ENCODE measurements at regions not wholly inside any gene's neighbourhood (a gene's known extent, or its start where the extent isn't known, plus 50 kb on each side); places are given as distances from the start of the nearest gene placed in this dataset.
A peak's percentile ranks its signal among the peaks of the same experiment; 100 is the strongest.

- TF ChIP-seq, protein P1, sequence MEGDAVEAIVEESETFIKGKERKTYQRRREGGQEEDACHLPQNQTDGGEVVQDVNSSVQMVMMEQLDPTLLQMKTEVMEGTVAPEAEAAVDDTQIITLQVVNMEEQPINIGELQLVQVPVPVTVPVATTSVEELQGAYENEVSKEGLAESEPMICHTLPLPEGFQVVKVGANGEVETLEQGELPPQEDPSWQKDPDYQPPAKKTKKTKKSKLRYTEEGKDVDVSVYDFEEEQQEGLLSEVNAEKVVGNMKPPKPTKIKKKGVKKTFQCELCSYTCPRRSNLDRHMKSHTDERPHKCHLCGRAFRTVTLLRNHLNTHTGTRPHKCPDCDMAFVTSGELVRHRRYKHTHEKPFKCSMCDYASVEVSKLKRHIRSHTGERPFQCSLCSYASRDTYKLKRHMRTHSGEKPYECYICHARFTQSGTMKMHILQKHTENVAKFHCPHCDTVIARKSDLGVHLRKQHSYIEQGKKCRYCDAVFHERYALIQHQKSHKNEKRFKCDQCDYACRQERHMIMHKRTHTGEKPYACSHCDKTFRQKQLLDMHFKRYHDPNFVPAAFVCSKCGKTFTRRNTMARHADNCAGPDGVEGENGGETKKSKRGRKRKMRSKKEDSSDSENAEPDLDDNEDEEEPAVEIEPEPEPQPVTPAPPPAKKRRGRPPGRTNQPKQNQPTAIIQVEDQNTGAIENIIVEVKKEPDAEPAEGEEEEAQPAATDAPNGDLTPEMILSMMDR (IDR thresholded peaks at IDR 0.05; ENCODE audit: low read depth, low read length): no peak
- Histone ChIP-seq H3K27ac (no peak overlapping the region), H3K27me3 (ENCODE audit: insufficient read depth, low read depth, severe bottlenecking) (no peaks in the 10 kb centered on the region), H3K4me3 (ENCODE audit: low read depth, low read length) (no peak overlapping the region), H3K36me3 (no peaks in the 10 kb centered on the region), H3K9me3 (ENCODE audit: severe bottlenecking) (peaks cover 11% of the 10 kb centered on the region)
- no peak for DNase-seq
Measured at GRCh38 chr14:61119006-61119405, 138.0 kb downstream of the SLC38A6 start.

- Histone ChIP-seq H3K36me3 (no peaks in the 10 kb centered on the region), H3K9me3 (ENCODE audit: severe bottlenecking) (peaks cover 14% of the 10 kb centered on the region), H3K27ac (no peak overlapping the region), H3K27me3 (ENCODE audit: insufficient read depth, low read depth, severe bottlenecking) (no peaks in the 10 kb centered on the region), H3K4me3 (ENCODE audit: low read depth, low read length) (no peak overlapping the region)
- no peak for DNase-seq
- TF ChIP-seq, protein P1 (IDR thresholded peaks at IDR 0.05; ENCODE audit: low read depth, low read length): no peak
Measured at GRCh38 chr14:61116369-61116768, 135.3 kb downstream of the SLC38A6 start.

- H3K27me3 ChIP-seq (ENCODE audit: insufficient read depth, low read depth, severe bottlenecking): no peaks in the 10 kb centered on the region
- H3K9me3 ChIP-seq (ENCODE audit: severe bottlenecking): peaks cover 14% of the 10 kb centered on the region
- no peak overlapping the region for H3K4me3 ChIP-seq (ENCODE audit: low read depth, low read length)
- TF ChIP-seq, protein P1 (IDR thresholded peaks at IDR 0.05; ENCODE audit: low read depth, low read length): no peak
- H3K36me3 ChIP-seq: no peaks in the 10 kb centered on the region
- peak; percentile 58 for DNase-seq
- H3K27ac ChIP-seq: no peak overlapping the region; the same call in 1 of the 2 replicates
Measured at GRCh38 chr14:61113561-61114225, 132.6 kb downstream of the SLC38A6 start.

DNA sequence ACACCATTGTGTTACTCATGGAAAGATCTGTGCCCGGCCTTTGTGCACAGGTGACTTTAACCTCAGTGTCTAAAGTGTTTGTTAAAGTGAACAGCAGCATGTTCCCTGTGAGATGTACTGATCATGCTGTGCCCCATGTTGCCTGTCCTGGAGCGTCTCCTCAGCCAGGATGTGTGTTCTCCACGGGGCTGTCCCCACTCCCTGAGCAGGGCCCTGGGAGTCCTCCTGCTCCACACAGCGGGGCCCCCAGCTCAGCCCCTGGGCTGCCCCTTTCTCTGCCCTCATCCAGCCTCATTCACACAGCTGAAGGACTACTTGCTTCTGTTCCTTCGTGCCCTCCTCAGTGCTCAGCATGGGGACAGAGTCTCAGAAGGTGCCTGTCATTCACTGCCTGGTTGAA is 131.5 kb downstream of the SLC38A6 start:
- Histone ChIP-seq H3K27me3 (ENCODE audit: insufficient read depth, low read depth, severe bottlenecking) (no peaks in the 10 kb centered on the region), H3K36me3 (no peaks in the 10 kb centered on the region), H3K27ac (no peak overlapping the region), H3K9me3 (ENCODE audit: severe bottlenecking) (peaks cover 14% of the 10 kb centered on the region), H3K4me3 (ENCODE audit: low read depth, low read length) (no peak overlapping the region)
- TF ChIP-seq, protein P1 (IDR thresholded peaks at IDR 0.05; ENCODE audit: low read depth, low read length): no peak
- DNase-seq: no peak

DNA sequence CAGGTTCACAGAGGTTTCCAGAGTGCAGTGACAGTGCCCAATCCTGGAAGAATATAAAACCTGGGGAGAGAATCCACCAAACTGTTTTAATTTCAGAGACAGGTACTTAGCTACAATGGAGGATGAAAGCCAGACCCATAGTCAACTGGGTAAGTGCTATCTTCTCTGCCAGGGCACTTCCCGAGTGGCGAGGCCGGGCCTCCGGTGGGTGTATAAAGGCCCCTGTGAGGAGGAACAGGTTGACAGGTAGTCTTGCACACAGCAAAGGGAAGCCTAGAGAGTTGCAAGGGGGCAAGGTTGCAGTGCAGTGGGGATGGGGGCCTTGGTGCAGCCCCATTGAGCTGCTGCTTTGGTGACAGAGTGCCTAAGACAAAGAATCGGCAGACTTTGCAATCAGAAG is 130.7 kb downstream of the SLC38A6 start:
- Histone ChIP-seq H3K9me3 (ENCODE audit: severe bottlenecking) (peaks cover 14% of the 10 kb centered on the region), H3K4me3 (ENCODE audit: low read depth, low read length) (no peak overlapping the region), H3K36me3 (no peaks in the 10 kb centered on the region), H3K27ac (no peak overlapping the region), H3K27me3 (ENCODE audit: insufficient read depth, low read depth, severe bottlenecking) (no peaks in the 10 kb centered on the region)
- TF ChIP-seq, protein P1 (IDR thresholded peaks at IDR 0.05; ENCODE audit: low read depth, low read length): no peak
- DNase-seq: no peak

DNA sequence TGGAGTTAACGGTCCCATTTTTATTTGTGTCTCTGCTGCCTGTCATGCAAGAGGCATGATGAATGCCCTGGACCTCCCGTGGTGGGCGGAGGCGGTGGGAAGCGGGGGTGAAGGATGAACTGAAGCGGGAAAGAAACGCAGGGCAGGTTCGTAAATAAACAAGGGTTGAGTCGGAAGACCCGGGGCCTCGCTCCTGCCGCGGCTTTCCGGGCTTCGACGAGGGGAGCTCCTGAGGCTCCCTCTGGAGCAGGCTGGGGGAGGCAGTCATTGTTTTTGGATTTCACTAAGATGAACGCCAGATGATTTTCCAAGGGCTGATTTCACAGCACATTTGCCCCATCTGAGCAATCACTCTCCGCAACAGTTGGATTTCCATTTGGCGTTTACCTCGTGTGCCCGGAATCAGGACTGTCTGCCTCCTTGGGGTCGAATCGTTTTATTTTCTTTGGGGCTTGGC is 130.2 kb downstream of the SLC38A6 start:
- no peak overlapping the region for H3K27ac ChIP-seq
- TF ChIP-seq, protein P1 (IDR thresholded peaks at IDR 0.05; ENCODE audit: low read depth, low read length): no peak
- no peak overlapping the region for H3K4me3 ChIP-seq (ENCODE audit: low read depth, low read length)
- H3K36me3 ChIP-seq: no peaks in the 10 kb centered on the region
- no peak for DNase-seq
- peaks cover 14% of the 10 kb centered on the region for H3K9me3 ChIP-seq (ENCODE audit: severe bottlenecking)
- no peaks in the 10 kb centered on the region for H3K27me3 ChIP-seq (ENCODE audit: insufficient read depth, low read depth, severe bottlenecking)
